Activated CD4-positive, CD25-positive, alpha-beta regulatory T cell treated with anti-CD3 and anti-CD28 coated beads, Interleukin-2, amount 50 U/mL, for 24 hours (primary cell): ENCODE measurements at regions not wholly inside any gene's neighbourhood (a gene's known extent, or its start where the extent isn't known, plus 50 kb on each side); places are given as distances from the start of the nearest gene placed in this dataset.
"Not testable (repeated sequence)": the region's sequence is repeated elsewhere in the genome, so short reads cannot be mapped to it uniquely, and the experiment has no call there.

Experiments used
- ATAC-seq, 2 donors: fragments of 150-1000 bp; cut with Tn5 transposase; one replicate each; pipeline ENCODE4 v1.10.0; 2021; ENCODE audit warnings: mild to moderate bottlenecking in 1 of 2, moderate library complexity in 1 of 2

GRCh38 chr15:84153655-84154140 is 81.9 kb upstream of the GOLGA6L4 start:
- ATAC-seq: not testable (repeated sequence)

GRCh38 chr15:84154314-84154713 is 81.3 kb upstream of the GOLGA6L4 start:
- ATAC-seq: not testable (repeated sequence)

- ATAC-seq: not testable (repeated sequence)
Measured at GRCh38 chr15:84154787-84155186, 80.8 kb upstream of the GOLGA6L4 start.

- not testable (repeated sequence) for ATAC-seq
Measured at GRCh38 chr15:84155792-84156587, 79.6 kb upstream of the GOLGA6L4 start.

GRCh38 chr15:84156588-84156840 is 79.1 kb upstream of the GOLGA6L4 start:
- not testable (repeated sequence) for ATAC-seq

- ATAC-seq: not testable (repeated sequence)
Measured at GRCh38 chr15:84157056-84157632, 78.4 kb upstream of the GOLGA6L4 start.

GRCh38 chr15:84157857-84158256 is 77.7 kb upstream of the GOLGA6L4 start:
- not testable (repeated sequence) for ATAC-seq

GRCh38 chr15:84159346-84160269 is 76.0 kb upstream of the GOLGA6L4 start:
- ATAC-seq: not testable (repeated sequence)

- not testable (repeated sequence) for ATAC-seq
Measured at GRCh38 chr15:84164423-84165292, 70.9 kb upstream of the GOLGA6L4 start.

GRCh38 chr15:84170029-84170428 is 65.5 kb upstream of the GOLGA6L4 start:
- ATAC-seq: not testable (repeated sequence)

GRCh38 chr15:84173231-84173610 is 62.4 kb upstream of the GOLGA6L4 start:
- ATAC-seq: not testable (repeated sequence)
